Neural cell (in vitro differentiated cells): ENCODE measurements at regions not wholly inside any gene's neighbourhood (a gene's known extent, or its start where the extent isn't known, plus 50 kb on each side); places are given as distances from the start of the nearest gene placed in this dataset.

Experiments used
- H2AFZ ChIP-seq: fragments of 200-600, 300-800 bp; sonication (generic), shearing (Covaris generic); 2 replicates; pipeline ENCODE4 v1.6.0; 2014; ENCODE audit warnings: low read depth, mild to moderate bottlenecking, antibody characterized with exemption, low read length, moderate library complexity
- H3F3A ChIP-seq: fragments of 200-600 bp; shearing (Covaris generic); 2 replicates; pipeline ENCODE4 v1.6.1; 2016; ENCODE audit warnings: mild to moderate bottlenecking, moderate library complexity, mixed read lengths, antibody characterized with exemption, low read length; ENCODE audit not compliant: insufficient read depth, poor library complexity, severe bottlenecking
- H3K27ac ChIP-seq: fragments of 200-600, 300-800 bp; sonication (generic), shearing (Covaris generic); 2 replicates; pipeline ENCODE4 v1.5.1; 2014; ENCODE audit warnings: mild to moderate bottlenecking, low read length, moderate library complexity
- H3K27me3 ChIP-seq: fragments of 300-800, 200-600 bp; sonication (generic), shearing (Covaris generic); 2 replicates; pipeline ENCODE4 v1.6.0; 2014; ENCODE audit warnings: mild to moderate bottlenecking, low read depth, low read length, moderate library complexity; ENCODE audit not compliant: insufficient read depth
- H3K36me3 ChIP-seq: fragments of 300-800, 200-600 bp; sonication (generic), shearing (Covaris generic); 2 replicates; pipeline ENCODE4 v1.5.1; 2014; ENCODE audit warnings: mild to moderate bottlenecking, antibody characterized with exemption, low read length, moderate library complexity; ENCODE audit not compliant: insufficient read depth
- H3K4me2 ChIP-seq: fragments of 300-800, 200-600 bp; sonication (generic), shearing (Covaris generic); 2 replicates; pipeline ENCODE4 v1.6.0; 2014; ENCODE audit warnings: mild to moderate bottlenecking, low read length
- H3K4me3 ChIP-seq: fragments of 300-800, 200-600 bp; sonication (generic), shearing (Covaris generic); 2 replicates; pipeline ENCODE4 v1.5.1; 2014; ENCODE audit warnings: mild to moderate bottlenecking, low read length, moderate library complexity
- H3K79me2 ChIP-seq: fragments of 200-600 bp; shearing (Covaris generic); replicated peaks from 2 replicates; pipeline ENCODE4 v1.6.0; 2014; ENCODE audit warnings: mild to moderate bottlenecking, low read length, moderate library complexity; ENCODE audit not compliant: insufficient read depth
- H3K9ac ChIP-seq: fragments of 300-800, 200-600 bp; sonication (generic), shearing (Covaris generic); 2 replicates; pipeline ENCODE4 v1.6.1; 2016; ENCODE audit warnings: mild to moderate bottlenecking, low read length, mixed read lengths
- H3K9me2 ChIP-seq: fragments of 200-600 bp; shearing (Covaris generic); 2 replicates; pipeline ENCODE4 v1.6.1; 2016; ENCODE audit warnings: mild to moderate bottlenecking, low read length, mixed read lengths; ENCODE audit not compliant: insufficient read depth
- H3K9me3 ChIP-seq: fragments of 200-600, 300-800 bp; sonication (generic), shearing (Covaris generic); 2 replicates; pipeline ENCODE4 v1.6.1; 2016; ENCODE audit warnings: mild to moderate bottlenecking, mixed run types, low read length, moderate library complexity, mixed read lengths
- H4K20me1 ChIP-seq: fragments of 200-600 bp; shearing (Covaris generic); 2 replicates; pipeline ENCODE4 v1.6.1; 2016; ENCODE audit warnings: mild to moderate bottlenecking, mixed run types; ENCODE audit not compliant: insufficient read depth
- CTCF ChIP-seq: fragments of 450-650 bp; IDR thresholded peaks from 2 replicates; pipeline ENCODE4 v1.5.1; 2014; ENCODE audit warnings: antibody characterized with exemption, mild to moderate bottlenecking, moderate library complexity; ENCODE audit not compliant: poor library complexity, severe bottlenecking
- EP300 ChIP-seq: fragments of 450-650 bp; conservative IDR thresholded peaks from 2 replicates; pipeline ENCODE4 v1.6.1; 2014; ENCODE audit warnings: antibody characterized with exemption, mild to moderate bottlenecking, moderate library complexity; ENCODE audit not compliant: poor library complexity, severe bottlenecking
- EZH2 ChIP-seq: fragments of 200-600, 300-800 bp; shearing (Covaris generic), sonication (generic); IDR thresholded peaks from 2 replicates; pipeline ENCODE4 v1.6.1; 2014; ENCODE audit warnings: antibody characterized with exemption, low read length, borderline replicate concordance, mild to moderate bottlenecking; ENCODE audit not compliant: insufficient read depth, poor library complexity, severe bottlenecking
- MXI1 ChIP-seq: fragments of 450-650 bp; conservative IDR thresholded peaks from 2 replicates; pipeline ENCODE4 v1.6.1; 2014; ENCODE audit warnings: antibody characterized with exemption, mild to moderate bottlenecking; ENCODE audit not compliant: poor library complexity, severe bottlenecking
- POLR2AphosphoS5 ChIP-seq: IDR thresholded peaks from 2 replicates; pipeline ENCODE4 v1.6.1; 2012
- RAD21 ChIP-seq: fragments of 450-650 bp; conservative IDR thresholded peaks from 2 replicates; pipeline ENCODE4 v1.6.1; 2014; ENCODE audit warnings: antibody characterized with exemption, mild to moderate bottlenecking, moderate library complexity
- REST ChIP-seq: IDR thresholded peaks from 2 replicates; pipeline ENCODE4 v1.6.1; 2012; ENCODE audit warnings: borderline replicate concordance
- SMC3 ChIP-seq: fragments of 450-650 bp; conservative IDR thresholded peaks from 2 replicates; pipeline ENCODE4 v1.6.1; 2014; ENCODE audit warnings: antibody characterized with exemption, mild to moderate bottlenecking, moderate library complexity; ENCODE audit not compliant: poor library complexity
- TAF1 ChIP-seq: IDR thresholded peaks from 2 replicates; pipeline ENCODE4 v1.6.1; 2012; ENCODE audit warnings: low read depth

DNA sequence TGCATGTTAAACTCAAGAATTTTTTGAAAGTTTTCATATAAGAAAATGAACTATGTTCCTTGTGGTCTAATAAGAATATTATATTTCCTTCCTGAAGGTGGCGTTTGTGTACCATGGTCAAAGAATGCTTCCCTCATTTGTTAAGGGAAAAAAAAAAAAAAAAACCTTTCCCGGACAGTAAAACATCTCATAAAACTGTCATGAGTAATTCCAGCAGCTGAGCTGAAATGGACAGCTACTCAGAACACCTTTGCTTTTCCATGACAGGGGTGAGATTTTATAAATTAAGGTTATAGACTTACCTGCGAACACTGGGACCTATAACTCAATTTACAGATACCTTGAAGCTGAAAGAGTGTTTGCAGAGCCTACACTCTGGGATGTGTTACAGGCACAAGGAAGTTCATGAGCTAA is 113.2 kb upstream of the RANBP3L start:
- H3F3A ChIP-seq: no peaks in the 10 kb centered on the region
- no peaks in the 10 kb centered on the region for H3K9me2 ChIP-seq
- no peak overlapping the region for H3K9ac ChIP-seq
- TF ChIP-seq EZH2: no peak
- no peak for TF ChIP-seq TAF1
- peak; percentile 84 for TF ChIP-seq RAD21
- TF ChIP-seq REST: no peak
- peak; percentile 80 for TF ChIP-seq SMC3
- no peak for TF ChIP-seq MXI1
- no peak for TF ChIP-seq EP300
- no peak for TF ChIP-seq POLR2AphosphoS5
- TF ChIP-seq CTCF: peak; percentile 77
- no peak overlapping the region for H3K27ac ChIP-seq
- no peak overlapping the region for H3K4me3 ChIP-seq
- no peak overlapping the region for H2AFZ ChIP-seq
- H3K79me2 ChIP-seq: no peaks in the 10 kb centered on the region
- no peaks in the 10 kb centered on the region for H3K36me3 ChIP-seq
- no peaks in the 10 kb centered on the region for H4K20me1 ChIP-seq
- H3K4me2 ChIP-seq: no peak overlapping the region
- H3K9me3 ChIP-seq: no peaks in the 10 kb centered on the region
- no peaks in the 10 kb centered on the region for H3K27me3 ChIP-seq

DNA sequence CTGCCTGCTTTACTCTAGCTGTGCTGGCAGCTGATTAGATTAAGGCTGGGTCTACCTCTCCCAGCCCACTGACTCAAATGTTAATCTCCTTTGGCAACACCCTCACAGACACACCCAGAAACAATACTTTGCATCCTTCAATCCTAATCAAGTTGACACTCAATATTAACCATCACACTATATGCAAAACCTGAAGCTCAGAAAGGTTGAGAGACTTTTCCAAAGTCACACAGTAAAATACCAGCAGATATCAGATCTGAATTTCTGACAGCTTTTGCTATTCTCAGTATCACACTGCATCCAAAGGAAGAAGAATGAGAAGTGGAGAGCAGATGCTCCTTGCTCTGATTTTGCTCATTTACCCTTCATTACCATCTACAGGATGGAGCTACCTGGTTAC is 114.9 kb upstream of the RANBP3L start:
- no peaks in the 10 kb centered on the region for H3K27me3 ChIP-seq
- no peaks in the 10 kb centered on the region for H3K9me3 ChIP-seq
- TF ChIP-seq RAD21 (no peak), REST (no peak), SMC3 (no peak), EZH2 (no peak), TAF1 (no peak), CTCF (no peak), MXI1 (no peak), POLR2AphosphoS5 (no peak), EP300 (no peak)

More for the DNA sequence above, 114.9 kb upstream of the RANBP3L start:
- Histone ChIP-seq H3K9ac (no peak overlapping the region), H4K20me1 (no peaks in the 10 kb centered on the region), H3K27ac (no peak overlapping the region), H3K4me2 (no peak overlapping the region), H3F3A (no peaks in the 10 kb centered on the region), H2AFZ (no peak overlapping the region), H3K9me2 (no peaks in the 10 kb centered on the region), H3K36me3 (no peaks in the 10 kb centered on the region), H3K4me3 (no peak overlapping the region), H3K79me2 (no peaks in the 10 kb centered on the region)
